ENCODE measurements at regions not wholly inside any gene's neighbourhood (a gene's known extent, or its start where the extent isn't known, plus 50 kb on each side); places are given as distances from the start of the nearest gene placed in this dataset.

GRCh38 chr4:89397441-89397840 lies 89.8 kb upstream of the GPRIN3 start:
- Histone ChIP-seq H4K20me1 (replicated peaks; ENCODE audit: control insufficient read depth, insufficient read depth, low read length) (no peaks in the 10 kb centered on the region), H3K27me3 (ENCODE audit: control insufficient read depth in 2 of 2, insufficient read depth in 2 of 2, low read length in 2 of 2) (no peaks in the 10 kb centered on the region), H3K9me1 (ENCODE audit: control insufficient read depth, insufficient read depth, low read length) (no peaks in the 10 kb centered on the region), H3K27ac (ENCODE audit: extremely low read depth, low read depth, low read length) (no peak overlapping the region), H3K9ac (ENCODE audit: insufficient read depth in 1 of 2, low read depth in 2 of 2, low read length in 2 of 2) (no peak overlapping the region), H3K79me2 (ENCODE audit: control insufficient read depth, insufficient read depth, low read length) (no peaks in the 10 kb centered on the region), H3K4me1 (replicated peaks in 1 of 2; ENCODE audit: control insufficient read depth in 2 of 2, insufficient read depth in 2 of 2, low read length in 2 of 2) (no peaks in the 10 kb centered on the region), H3K4me2 (ENCODE audit: insufficient read depth, low read length) (no peak overlapping the region), H2AFZ (ENCODE audit: low read depth, low read length) (no peak overlapping the region), H3K4me3 (no peak overlapping the region), H3K9me3 (replicated peaks; ENCODE audit: control insufficient read depth, insufficient read depth, low read depth, low read length) (no peaks in the 10 kb centered on the region), H3K36me3 (ENCODE audit: control insufficient read depth, insufficient read depth, low read length) (no peaks in the 10 kb centered on the region)
- intact Hi-C loops (cut with micrococcal nuclease) = no loop called here
- CTCF ChIA-PET (ENCODE audit: low intra/inter-chr PET ratio) = no interaction called here
- 0% methylated on average over 1 of the region's 1 CpG for WGBS (ENCODE audit: insufficient coverage, low coverage, missing lambda C conversion rate)
- TF ChIP-seq FOSL1 (tag; conservative IDR thresholded peaks at IDR 0.05) (no peak), PHF21A (IDR thresholded peaks at IDR 0.05; ENCODE audit: borderline replicate concordance, low read depth) (no peak), POLR2AphosphoS5 (IDR thresholded peaks at IDR 0.05; ENCODE audit: control insufficient read depth, insufficient read depth, low read depth, low read length) (no peak), LARP7 (IDR thresholded peaks at IDR 0.05) (no peak), CHD4 (IDR thresholded peaks at IDR 0.05; ENCODE audit: insufficient read depth, insufficient replicate concordance, low read depth, low read length, poor library complexity, severe bottlenecking) (no peak), PTBP1 (IDR thresholded peaks at IDR 0.05; ENCODE audit: low read depth, low read length) (no peak), ZNF584 (CRISPR knock-in tag; IDR thresholded peaks at IDR 0.05; ENCODE audit: low read depth) (no peak), RBM39 (optimal IDR thresholded peaks at IDR 0.05; ENCODE audit: low read depth, low read length) (no peak), ZNF253 (CRISPR knock-in tag; conservative IDR thresholded peaks at IDR 0.05) (no peak), SIRT6 (IDR thresholded peaks at IDR 0.05; ENCODE audit: low read depth, low read length) (no peak), HDAC2 (IDR thresholded peaks at IDR 0.05) (no peak), SLC30A9 (CRISPR knock-in tag; IDR thresholded peaks at IDR 0.05) (no peak), ETV6 (IDR thresholded peaks at IDR 0.05; ENCODE audit: borderline replicate concordance in 1 of 2, low read depth in 2 of 2, low read length in 1 of 2) (no peak), ETV6 (CRISPR knock-in tag; IDR thresholded peaks at IDR 0.05; ENCODE audit: borderline replicate concordance) (no peak), JUNB (CRISPR knock-in tag; conservative IDR thresholded peaks at IDR 0.05) (no peak)
- POLR2A ChIA-PET = no interaction called here
- FAIRE-seq (no peak), DNase-seq (ENCODE audit: extremely low read depth in 1 of 4, low spot score in 3 of 4) (no peak), ATAC-seq (no peak)
- in situ Hi-C loops (cut with MboI) = no loop called here
- no TSS peak for BruUV-seq (replicated peaks)
